Stomach (tissue), 4 donors: ENCODE measurements at regions not wholly inside any gene's neighbourhood (a gene's known extent, or its start where the extent isn't known, plus 50 kb on each side); places are given as distances from the start of the nearest gene placed in this dataset.

ENCODE experiments used
- CTCF ChIP-seq, 7 experiments: fragments of 450-650 bp in 4 of 7; fragments of 200-600 bp in 3 of 7; sonication (generic) in 3 of 7; IDR thresholded peaks; one replicate each; pipeline ENCODE4 v1.5.1; 2016 to 2019; ENCODE audit warnings: antibody characterized with exemption in 7 of 7, control low read depth in 2 of 7, mild to moderate bottlenecking in 1 of 7
- EP300 ChIP-seq: sonication (generic); formaldehyde crosslinking; IDR thresholded peaks from one replicate; pipeline ENCODE4 v1.6.1; 2017; ENCODE audit warnings: antibody characterized with exemption
- POLR2A ChIP-seq, 4 donors: fragments of 450-650 bp; IDR thresholded peaks; one replicate each; pipeline ENCODE4 v1.6.1; 2016; ENCODE audit warnings: antibody characterized with exemption in 4 of 4, control low read depth in 2 of 4, mild to moderate bottlenecking in 1 of 4, moderate library complexity in 1 of 4
- POLR2AphosphoS5 ChIP-seq, 3 donors: sonication (generic); formaldehyde crosslinking; IDR thresholded peaks; one replicate each; pipeline ENCODE4 v1.6.1; 2016; ENCODE audit warnings: antibody characterized with exemption in 3 of 3

DNA sequence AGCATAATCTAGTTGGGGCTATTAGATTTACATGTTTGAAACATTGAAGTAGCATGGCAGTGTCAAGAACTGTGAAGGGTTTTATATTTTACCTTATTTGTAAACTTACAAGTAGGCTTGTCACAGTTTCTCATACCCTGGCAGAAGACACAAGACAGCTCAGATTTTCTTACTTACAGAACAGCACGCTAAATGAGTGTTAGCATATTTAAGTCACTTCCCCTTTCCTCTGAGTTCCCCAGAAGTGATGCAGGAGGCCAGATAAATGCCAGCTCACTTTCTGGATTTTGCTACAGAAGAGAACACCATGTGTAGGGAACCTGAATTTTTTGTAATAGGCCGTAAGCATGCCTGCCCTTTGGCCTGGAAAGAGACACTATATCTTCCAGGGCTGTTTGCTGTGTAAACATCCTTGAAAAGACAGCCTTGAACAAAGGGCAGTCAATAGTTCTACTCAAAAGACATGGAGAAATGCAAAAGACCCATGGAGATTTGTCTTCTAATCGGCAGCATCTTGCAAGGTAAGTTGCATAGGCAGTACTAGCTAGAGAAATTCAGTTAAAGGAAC, 279.1 kb downstream of the PHF14 start:
- no peak for TF ChIP-seq CTCF (IDR thresholded peaks at IDR 0.05)
- TF ChIP-seq POLR2AphosphoS5 (IDR thresholded peaks at IDR 0.05): no peak
- TF ChIP-seq POLR2A (IDR thresholded peaks at IDR 0.05): no peak
- no peak for TF ChIP-seq EP300
